ENCODE measurements at regions not wholly inside any gene's neighbourhood (a gene's known extent, or its start where the extent isn't known, plus 50 kb on each side); places are given as distances from the start of the nearest gene placed in this dataset.

- CTCF ChIA-PET: no interaction called here
- POLR2A ChIA-PET: no interaction called here
- TF ChIP-seq PKNOX1 (IDR thresholded peaks at IDR 0.05) (peak; percentile 68), ZNF384 (IDR thresholded peaks at IDR 0.05) (no peak)
- DNase-seq (ENCODE audit: extremely low spot score): no peak
Observed at GRCh38 chr12:24036438-24037216, 87.2 kb upstream of the SOX5 start.

GRCh38 chr12:24034894-24035293 lies 85.4 kb upstream of the SOX5 start:
- POLR2A ChIA-PET: no interaction called here
- no peak for DNase-seq (ENCODE audit: extremely low spot score)
- CTCF ChIA-PET: no interaction called here
- TF ChIP-seq HDGF (IDR thresholded peaks at IDR 0.05; ENCODE audit: borderline replicate concordance) (no peak), NFRKB (IDR thresholded peaks at IDR 0.05) (no peak), CTBP1 (IDR thresholded peaks at IDR 0.05; ENCODE audit: borderline replicate concordance) (no peak), PKNOX1 (IDR thresholded peaks at IDR 0.05) (no peak), SP1 (IDR thresholded peaks at IDR 0.05) (no peak), ZNF384 (IDR thresholded peaks at IDR 0.05) (no peak), ARNT (IDR thresholded peaks at IDR 0.05) (no peak), TARDBP (IDR thresholded peaks at IDR 0.05) (no peak), LEF1 (IDR thresholded peaks at IDR 0.05; ENCODE audit: borderline replicate concordance) (no peak), FOXA1 (IDR thresholded peaks at IDR 0.05) (no peak), L3MBTL2 (conservative IDR thresholded peaks at IDR 0.05) (no peak), FOXM1 (IDR thresholded peaks at IDR 0.05; ENCODE audit: borderline replicate concordance) (no peak), FOXK2 (IDR thresholded peaks at IDR 0.05) (no peak), ELF4 (IDR thresholded peaks at IDR 0.05) (no peak), SUZ12 (IDR thresholded peaks at IDR 0.05) (no peak), BHLHE40 (IDR thresholded peaks at IDR 0.05; ENCODE audit: borderline replicate concordance) (no peak)

- POLR2A ChIA-PET: no interaction called here
Observed at GRCh38 chr12:24034160-24034559, 84.7 kb upstream of the SOX5 start.

GRCh38 chr12:24027352-24027751 lies 77.9 kb upstream of the SOX5 start:
- ChIA-PET CTCF (interaction anchor here (0.5 kb wide), 1 partner anchor 829 kb away, joined by 3 read pairs; no protein-coding TSS in a partner anchor), POLR2A (no interaction called here)
- TF ChIP-seq BHLHE40 (IDR thresholded peaks at IDR 0.05; ENCODE audit: borderline replicate concordance): no peak
- no peak for TF ChIP-seq NFRKB (IDR thresholded peaks at IDR 0.05)
- TF ChIP-seq L3MBTL2 (conservative IDR thresholded peaks at IDR 0.05): no peak
- DNase-seq (ENCODE audit: extremely low spot score): no peak

More at GRCh38 chr12:24034160-24034559, 84.7 kb upstream of the SOX5 start:
- TF ChIP-seq TARDBP (IDR thresholded peaks at IDR 0.05): no peak
- TF ChIP-seq FOXM1 (IDR thresholded peaks at IDR 0.05; ENCODE audit: borderline replicate concordance): no peak
- TF ChIP-seq ELF4 (IDR thresholded peaks at IDR 0.05): no peak
- no peak for TF ChIP-seq ARNT (IDR thresholded peaks at IDR 0.05)
- no peak for TF ChIP-seq L3MBTL2 (conservative IDR thresholded peaks at IDR 0.05)
- TF ChIP-seq SUZ12 (IDR thresholded peaks at IDR 0.05): no peak
- DNase-seq (ENCODE audit: extremely low spot score): no peak
- CTCF ChIA-PET: no interaction called here

- POLR2A ChIA-PET: no interaction called here
- TF ChIP-seq CTBP1 (IDR thresholded peaks at IDR 0.05; ENCODE audit: borderline replicate concordance) (no peak), FOXM1 (IDR thresholded peaks at IDR 0.05; ENCODE audit: borderline replicate concordance) (no peak), L3MBTL2 (conservative IDR thresholded peaks at IDR 0.05) (no peak), ELF4 (IDR thresholded peaks at IDR 0.05) (no peak), PKNOX1 (IDR thresholded peaks at IDR 0.05) (no peak), SP1 (IDR thresholded peaks at IDR 0.05) (no peak), ZNF384 (IDR thresholded peaks at IDR 0.05) (no peak), FOXK2 (IDR thresholded peaks at IDR 0.05) (no peak), LEF1 (IDR thresholded peaks at IDR 0.05; ENCODE audit: borderline replicate concordance) (no peak), BHLHE40 (IDR thresholded peaks at IDR 0.05; ENCODE audit: borderline replicate concordance) (no peak), NFRKB (IDR thresholded peaks at IDR 0.05) (no peak), HDGF (IDR thresholded peaks at IDR 0.05; ENCODE audit: borderline replicate concordance) (no peak), SUZ12 (IDR thresholded peaks at IDR 0.05) (no peak)
- DNase-seq (ENCODE audit: extremely low spot score): no peak
- CTCF ChIA-PET: interaction anchor here (0.6 kb wide), 1 partner anchor 1558 kb away, joined by 3 read pairs; no protein-coding TSS in a partner anchor
Observed at GRCh38 chr12:24025153-24025798, 75.8 kb upstream of the SOX5 start.

GRCh38 chr12:24023081-24023480 lies 73.6 kb upstream of the SOX5 start:
- ChIA-PET POLR2A (no interaction called here), CTCF (no interaction called here)
- TF ChIP-seq PKNOX1 (IDR thresholded peaks at IDR 0.05) (no peak), BHLHE40 (IDR thresholded peaks at IDR 0.05; ENCODE audit: borderline replicate concordance) (no peak), ZNF384 (IDR thresholded peaks at IDR 0.05) (no peak), LEF1 (IDR thresholded peaks at IDR 0.05; ENCODE audit: borderline replicate concordance) (no peak), HDGF (IDR thresholded peaks at IDR 0.05; ENCODE audit: borderline replicate concordance) (no peak), TARDBP (IDR thresholded peaks at IDR 0.05) (no peak), CTBP1 (IDR thresholded peaks at IDR 0.05; ENCODE audit: borderline replicate concordance) (no peak), SP1 (IDR thresholded peaks at IDR 0.05) (no peak), ARNT (IDR thresholded peaks at IDR 0.05) (no peak), FOXM1 (IDR thresholded peaks at IDR 0.05; ENCODE audit: borderline replicate concordance) (no peak)

More at GRCh38 chr12:24023081-24023480, 73.6 kb upstream of the SOX5 start:
- no peak for DNase-seq (ENCODE audit: extremely low spot score)
